ENCODE measurements at regions not wholly inside any gene's neighbourhood (a gene's known extent, or its start where the extent isn't known, plus 50 kb on each side); places are given as distances from the start of the nearest gene placed in this dataset.

- DNase-seq = no peak
- no peaks in the 10 kb centered on the region for H3K36me3 ChIP-seq
- no peak for TF ChIP-seq CTCF (IDR thresholded peaks at IDR 0.05)
- intact Hi-C loops (cut with DNase I) = no loop called here
- H3K4me1 ChIP-seq = no peaks in the 10 kb centered on the region
- no peaks in the 10 kb centered on the region for H3K27me3 ChIP-seq (ENCODE audit: low read depth)
- no peak overlapping the region for H3K27ac ChIP-seq
- no peak overlapping the region for H3K4me3 ChIP-seq
- no peaks in the 10 kb centered on the region for H3K9me3 ChIP-seq
- ATAC-seq = no peak
Measured at GRCh38 chr11:22516111-22516510, 109.5 kb downstream of the FANCF start.

GRCh38 chr11:22512457-22512856, 113.2 kb downstream of the FANCF start:
- no peaks in the 10 kb centered on the region for H3K9me3 ChIP-seq
- TF ChIP-seq CTCF (IDR thresholded peaks at IDR 0.05) = no peak
- H3K4me3 ChIP-seq = no peak overlapping the region
- no peaks in the 10 kb centered on the region for H3K27me3 ChIP-seq (ENCODE audit: low read depth)
- no peak for DNase-seq
- no peaks in the 10 kb centered on the region for H3K36me3 ChIP-seq
- ATAC-seq = no peak
- intact Hi-C loops (cut with DNase I) = no loop called here
- H3K4me1 ChIP-seq = peaks cover 6% of the 10 kb centered on the region
- H3K27ac ChIP-seq = no peak overlapping the region

GRCh38 chr11:22510741-22511140, 114.9 kb downstream of the FANCF start:
- ATAC-seq = peak in 1 of 2 donors; percentile 42
- Histone ChIP-seq H3K36me3 (no peaks in the 10 kb centered on the region), H3K4me3 (no peak overlapping the region), H3K27ac (no peak overlapping the region), H3K4me1 (peaks cover 6% of the 10 kb centered on the region), H3K27me3 (ENCODE audit: low read depth) (no peaks in the 10 kb centered on the region), H3K9me3 (no peaks in the 10 kb centered on the region)
- TF ChIP-seq CTCF (IDR thresholded peaks at IDR 0.05) = no peak
- no peak for DNase-seq
- intact Hi-C loops (cut with DNase I) = no loop called here

- Histone ChIP-seq H3K4me3 (no peak overlapping the region), H3K36me3 (no peaks in the 10 kb centered on the region), H3K27ac (no peak overlapping the region), H3K9me3 (no peaks in the 10 kb centered on the region), H3K4me1 (peaks cover 6% of the 10 kb centered on the region), H3K27me3 (ENCODE audit: low read depth) (no peaks in the 10 kb centered on the region)
- intact Hi-C loops (cut with DNase I) = no loop called here
- DNase-seq (no peak), ATAC-seq (peak in 1 of 2 donors; percentile 50)
- no peak for TF ChIP-seq CTCF (IDR thresholded peaks at IDR 0.05)
Measured at GRCh38 chr11:22510010-22510409, 115.6 kb downstream of the FANCF start.

GRCh38 chr11:22508665-22509064, 117.0 kb downstream of the FANCF start:
- intact Hi-C loops (cut with DNase I) = no loop called here
- Histone ChIP-seq H3K27ac (no peak overlapping the region), H3K4me1 (peaks cover 6% of the 10 kb centered on the region), H3K27me3 (ENCODE audit: low read depth) (no peaks in the 10 kb centered on the region), H3K4me3 (no peak overlapping the region), H3K9me3 (no peaks in the 10 kb centered on the region), H3K36me3 (no peaks in the 10 kb centered on the region)
- no peak for TF ChIP-seq CTCF (IDR thresholded peaks at IDR 0.05)
- DNase-seq (no peak), ATAC-seq (no peak)

GRCh38 chr11:22497474-22497873, 128.1 kb downstream of the FANCF start:
- no peak for TF ChIP-seq CTCF (IDR thresholded peaks at IDR 0.05)
- no peaks in the 10 kb centered on the region for H3K4me1 ChIP-seq
- intact Hi-C loops (cut with DNase I) = no loop called here
- DNase-seq = no peak
- ATAC-seq = no peak
- H3K27me3 ChIP-seq (ENCODE audit: low read depth) = no peaks in the 10 kb centered on the region
- H3K4me3 ChIP-seq = no peak overlapping the region
- no peak overlapping the region for H3K27ac ChIP-seq
- no peaks in the 10 kb centered on the region for H3K36me3 ChIP-seq
- H3K9me3 ChIP-seq = no peaks in the 10 kb centered on the region

All from lower lobe of right lung (tissue), 2 donors.